Thymus (tissue), 11 donors: ENCODE measurements at regions not wholly inside any gene's neighbourhood (a gene's known extent, or its start where the extent isn't known, plus 50 kb on each side); places are given as distances from the start of the nearest gene placed in this dataset.

Experiments
- DNase-seq, 9 donors: peaks; one replicate each; pipeline ENCODE4 v3.0.0-alpha.2; 2013; ENCODE audit warnings: low spot score in 9 of 9, low read depth in 6 of 9, missing footprints in 1 of 9
- H3K27ac ChIP-seq, 2 donors: one replicate each; pipeline ENCODE4 v1.5.1; 2013; ENCODE audit warnings: control low read depth in 1 of 2, low read depth in 1 of 2, low read length in 1 of 2, mild to moderate bottlenecking in 1 of 2, moderate library complexity in 1 of 2
- H3K27me3 ChIP-seq, 2 donors: one replicate each; pipeline ENCODE4 v1.5.1; 2013; ENCODE audit warnings: low read length in 1 of 2; ENCODE audit not compliant: control insufficient read depth in 2 of 2, insufficient read depth in 1 of 2
- H3K36me3 ChIP-seq, 2 donors: one replicate each; pipeline ENCODE4 v1.5.1; 2013; ENCODE audit warnings: low read length in 1 of 2, mild to moderate bottlenecking in 1 of 2, moderate library complexity in 1 of 2; ENCODE audit not compliant: control insufficient read depth in 2 of 2, insufficient read depth in 2 of 2
- H3K4me1 ChIP-seq, 2 donors: one replicate each; pipeline ENCODE4 v1.5.1; 2013; ENCODE audit warnings: low read length in 2 of 2; ENCODE audit not compliant: control insufficient read depth in 2 of 2, insufficient read depth in 2 of 2
- H3K4me3 ChIP-seq, 2 donors: one replicate each; pipeline ENCODE4 v1.5.1; 2013; ENCODE audit warnings: low read length in 2 of 2, control low read depth in 1 of 2, mild to moderate bottlenecking in 1 of 2
- H3K9me3 ChIP-seq, 2 donors: one replicate each; pipeline ENCODE4 v1.5.1; 2013; ENCODE audit warnings: low read length in 1 of 2, mild to moderate bottlenecking in 1 of 2; ENCODE audit not compliant: control insufficient read depth in 2 of 2, insufficient read depth in 1 of 2
- WGBS: extraction: QIAGEN DNeasy Blood & Tissue Kit; methylation state at CpG from one replicate; pipeline ENCODE4 v1.1.7; 2013; 5-methylcytosine and 5-hydroxymethylcytosine counted together
- donor health status: healthy.

DNA sequence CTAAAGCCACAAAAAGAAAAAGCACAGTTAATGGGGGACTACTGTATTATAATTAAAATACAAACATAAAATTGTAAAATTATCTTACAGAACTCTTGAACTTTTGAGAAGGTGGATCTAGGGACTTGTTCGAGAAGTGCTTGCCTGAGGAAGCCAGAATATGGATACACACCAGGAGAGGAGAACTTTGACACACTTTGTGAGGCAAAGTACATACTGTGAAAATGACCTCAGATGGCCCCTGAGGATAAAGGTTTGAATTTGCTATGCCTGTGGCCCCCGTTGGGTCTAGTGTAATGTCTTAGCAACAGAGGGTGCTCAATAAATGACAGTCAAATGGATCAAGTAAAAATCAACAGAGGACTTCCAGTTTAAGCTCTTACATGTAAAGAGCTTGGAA lies 148.2 kb upstream of the CYP1B1 start:
- Histone ChIP-seq H3K4me3 (no peak overlapping the region), H3K9me3 (no peaks in the 10 kb centered on the region), H3K36me3 (no peaks in the 10 kb centered on the region), H3K27me3 (peaks cover 0 to 8% of the 10 kb centered on the region in 2 donors), H3K4me1 (no peaks in the 10 kb centered on the region), H3K27ac (no peak overlapping the region)
- no peak for DNase-seq
- 94% methylated on average over 2 of the region's 2 CpGs for WGBS

DNA sequence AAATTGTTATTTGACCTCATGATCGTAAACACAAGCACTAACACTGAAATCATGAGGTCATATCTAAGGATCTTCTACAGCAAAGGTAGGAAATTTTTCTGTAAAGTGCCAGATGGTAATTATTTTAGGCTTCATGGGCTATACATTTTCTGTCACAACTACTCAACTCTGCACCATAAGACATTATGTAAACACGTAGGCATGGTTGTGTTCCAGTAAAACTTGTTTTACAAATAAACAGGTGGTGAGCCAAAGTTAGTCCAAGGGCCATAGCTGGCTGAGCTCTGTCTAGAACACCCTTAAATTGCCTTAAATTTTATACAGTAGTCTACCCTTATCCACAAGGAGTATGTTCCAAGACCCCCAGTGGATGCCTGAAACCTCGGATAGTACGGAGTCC lies 147.3 kb upstream of the CYP1B1 start:
- peaks cover 0 to 9% of the 10 kb centered on the region in 2 donors for H3K27me3 ChIP-seq
- 96% methylated on average over 4 of the region's 4 CpGs for WGBS
- no peaks in the 10 kb centered on the region for H3K36me3 ChIP-seq
- no peak overlapping the region for H3K4me3 ChIP-seq
- no peaks in the 10 kb centered on the region for H3K4me1 ChIP-seq
- no peak overlapping the region for H3K27ac ChIP-seq
- H3K9me3 ChIP-seq: no peaks in the 10 kb centered on the region
- DNase-seq: no peak

DNA sequence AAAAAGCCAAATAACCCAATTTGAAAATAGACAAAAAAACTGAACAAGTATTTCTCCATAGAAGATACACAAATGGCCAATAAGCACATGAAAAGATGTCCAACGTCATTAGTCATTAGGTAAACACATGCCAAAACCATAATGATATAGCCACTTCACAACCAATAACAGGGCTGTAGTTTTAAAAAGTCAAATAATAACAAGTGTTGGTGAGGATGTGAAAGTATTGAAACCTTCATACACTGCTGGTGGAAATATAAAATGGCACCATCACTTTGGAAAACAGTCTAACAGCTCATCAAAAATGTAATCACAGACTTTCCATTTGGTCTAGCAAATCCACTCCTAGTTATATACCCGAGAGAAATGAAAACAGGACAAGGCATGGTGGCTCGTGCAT lies 144.2 kb upstream of the CYP1B1 start:
- no peaks in the 10 kb centered on the region for H3K36me3 ChIP-seq
- no peaks in the 10 kb centered on the region for H3K4me1 ChIP-seq
- H3K27ac ChIP-seq: no peak overlapping the region
- no peaks in the 10 kb centered on the region for H3K9me3 ChIP-seq
- H3K27me3 ChIP-seq: peaks cover 0 to 12% of the 10 kb centered on the region in 2 donors
- WGBS: 95% methylated on average over 3 of the region's 3 CpGs
- no peak for DNase-seq
- H3K4me3 ChIP-seq: no peak overlapping the region

DNA sequence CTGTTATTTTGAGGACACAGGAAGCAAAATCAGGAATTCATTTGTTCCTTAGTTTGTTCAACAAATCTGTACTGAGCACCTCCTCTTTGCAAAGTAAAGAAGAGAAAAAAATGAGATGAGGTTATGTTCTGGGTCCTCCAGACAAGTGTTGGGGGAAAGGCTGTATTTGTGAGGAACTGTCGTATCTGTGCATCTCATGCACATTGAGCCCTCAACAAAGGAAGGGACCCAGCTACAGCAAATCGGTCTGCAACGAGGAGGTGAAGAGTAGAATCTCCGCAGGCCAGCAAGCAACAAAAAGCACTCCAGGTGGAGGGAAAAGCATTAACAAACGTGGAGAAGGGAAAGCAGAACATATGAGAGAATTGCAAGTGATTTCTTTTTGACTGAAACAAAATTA lies 143.0 kb upstream of the CYP1B1 start:
- WGBS: 86% methylated on average over 5 of the region's 5 CpGs
- H3K9me3 ChIP-seq: no peaks in the 10 kb centered on the region
- H3K27ac ChIP-seq: no peak overlapping the region
- peaks cover 0 to 6% of the 10 kb centered on the region in 2 donors for H3K27me3 ChIP-seq
- no peak for DNase-seq
- H3K4me3 ChIP-seq: no peak overlapping the region
- H3K36me3 ChIP-seq: no peaks in the 10 kb centered on the region
- H3K4me1 ChIP-seq: no peaks in the 10 kb centered on the region

DNA sequence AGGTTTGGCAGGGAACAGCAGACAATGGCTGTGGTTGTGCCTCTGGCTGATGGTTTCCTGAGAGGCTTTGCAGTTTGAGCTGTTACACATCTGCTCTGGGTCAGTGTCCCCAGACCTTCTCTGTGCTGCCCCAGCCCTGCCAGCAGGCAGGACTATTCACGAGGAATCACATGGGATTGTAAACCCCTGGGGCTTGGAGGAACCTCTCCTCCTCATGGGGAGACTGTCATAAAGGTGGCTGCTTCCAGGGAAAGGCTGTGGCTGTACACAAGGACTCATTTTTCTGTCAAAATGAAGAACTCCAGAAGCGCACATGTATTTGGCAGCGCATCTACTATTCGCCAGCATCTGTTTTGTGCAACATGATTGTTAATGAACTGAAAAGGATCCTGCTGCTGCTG lies 142.6 kb upstream of the CYP1B1 start:
- no peak overlapping the region for H3K4me3 ChIP-seq

DNA sequence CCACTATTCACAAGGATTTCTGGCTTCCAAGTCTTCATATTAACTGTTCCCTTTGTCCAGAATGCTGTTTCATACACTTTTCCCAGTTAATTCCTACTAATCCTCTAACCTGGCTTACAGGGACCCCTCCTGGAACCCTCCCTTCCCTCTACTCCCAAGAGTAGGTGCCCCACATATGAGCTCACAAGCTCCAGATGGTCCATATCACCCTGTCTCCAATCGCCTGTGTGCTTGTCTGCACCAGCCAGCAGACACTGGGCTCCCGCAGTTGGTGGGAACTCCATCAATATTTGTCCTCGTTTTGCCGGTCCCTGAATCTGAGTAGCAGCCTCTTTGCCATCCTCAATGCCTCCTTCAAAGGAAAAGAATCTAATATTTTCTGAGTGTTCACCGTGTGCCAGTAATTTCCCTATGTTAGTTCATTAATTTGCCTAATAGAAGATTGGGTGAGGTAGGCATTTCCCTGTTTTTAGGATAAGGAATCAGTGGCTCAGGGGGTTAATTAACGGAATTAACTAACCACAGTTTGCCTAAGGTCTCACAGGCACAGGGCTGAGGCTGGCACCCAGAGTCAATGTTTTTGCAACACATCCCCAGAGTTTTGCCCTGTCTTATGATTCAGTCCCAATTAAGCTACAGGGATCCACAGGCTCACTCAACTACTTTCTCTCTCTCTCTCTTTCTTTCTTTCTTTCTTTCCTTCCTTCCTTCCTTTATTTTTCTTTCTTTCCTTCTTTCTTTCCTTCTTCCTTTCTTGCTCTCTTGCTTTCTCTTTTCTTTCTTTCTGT lies 141.6 kb upstream of the CYP1B1 start:
- Histone ChIP-seq H3K27me3 (peaks cover 0 to 6% of the 10 kb centered on the region in 2 donors), H3K27ac (no peak overlapping the region), H3K36me3 (no peaks in the 10 kb centered on the region), H3K9me3 (no peaks in the 10 kb centered on the region), H3K4me3 (no peak overlapping the region), H3K4me1 (no peaks in the 10 kb centered on the region)
- 74% methylated on average over 6 of the region's 6 CpGs for WGBS
- DNase-seq: no peak

More for the DNA sequence above, 142.6 kb upstream of the CYP1B1 start:
- no peaks in the 10 kb centered on the region for H3K9me3 ChIP-seq
- no peak overlapping the region for H3K27ac ChIP-seq
- peaks cover 0 to 6% of the 10 kb centered on the region in 2 donors for H3K27me3 ChIP-seq
- 65% methylated on average over 4 of the region's 4 CpGs for WGBS
- H3K4me1 ChIP-seq: no peaks in the 10 kb centered on the region
- DNase-seq: no peak
- no peaks in the 10 kb centered on the region for H3K36me3 ChIP-seq

DNA sequence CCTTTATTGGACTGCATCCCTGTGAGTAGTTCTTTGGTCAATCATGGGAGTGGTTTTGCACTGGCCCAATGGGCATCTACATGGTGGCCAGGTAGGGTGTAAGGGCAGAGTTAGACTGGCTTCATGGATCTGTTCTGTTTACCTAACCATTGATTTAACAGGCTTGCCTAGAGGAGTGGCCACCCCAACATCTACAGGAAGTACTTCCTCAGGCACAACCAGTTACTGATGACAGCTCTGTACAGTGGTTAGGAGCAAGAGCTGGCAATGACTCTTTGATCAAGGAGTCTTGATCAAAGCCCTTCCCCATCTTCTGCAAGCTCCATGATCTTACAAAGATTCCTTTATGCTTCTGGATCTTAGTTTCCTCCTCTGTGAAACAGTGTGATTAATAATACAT lies 140.9 kb upstream of the CYP1B1 start:
- Histone ChIP-seq H3K4me3 (no peak overlapping the region), H3K27me3 (peaks cover 0 to 6% of the 10 kb centered on the region in 2 donors), H3K27ac (no peak overlapping the region), H3K4me1 (no peaks in the 10 kb centered on the region), H3K36me3 (no peaks in the 10 kb centered on the region), H3K9me3 (no peaks in the 10 kb centered on the region)
- no peak for DNase-seq

DNA sequence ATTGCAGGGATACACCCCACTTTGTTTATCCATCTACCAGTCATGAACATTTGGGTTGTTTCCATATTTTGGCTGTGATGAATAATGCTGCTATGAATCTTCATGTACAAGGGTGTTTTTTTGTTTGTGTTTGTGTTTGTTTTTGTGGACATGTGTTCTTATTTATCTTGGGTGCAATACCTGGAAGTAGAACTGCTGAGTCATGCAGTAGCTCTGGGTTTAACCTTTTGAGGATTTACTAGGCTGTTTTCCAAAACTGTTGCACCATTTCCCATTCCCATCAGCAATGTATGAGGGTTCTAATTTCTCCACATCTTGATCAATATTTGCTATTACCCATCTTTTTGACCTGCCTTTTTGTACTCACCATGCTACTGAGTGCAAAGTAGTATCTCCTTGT lies 140.0 kb upstream of the CYP1B1 start:
- H3K4me1 ChIP-seq: no peaks in the 10 kb centered on the region

DNA sequence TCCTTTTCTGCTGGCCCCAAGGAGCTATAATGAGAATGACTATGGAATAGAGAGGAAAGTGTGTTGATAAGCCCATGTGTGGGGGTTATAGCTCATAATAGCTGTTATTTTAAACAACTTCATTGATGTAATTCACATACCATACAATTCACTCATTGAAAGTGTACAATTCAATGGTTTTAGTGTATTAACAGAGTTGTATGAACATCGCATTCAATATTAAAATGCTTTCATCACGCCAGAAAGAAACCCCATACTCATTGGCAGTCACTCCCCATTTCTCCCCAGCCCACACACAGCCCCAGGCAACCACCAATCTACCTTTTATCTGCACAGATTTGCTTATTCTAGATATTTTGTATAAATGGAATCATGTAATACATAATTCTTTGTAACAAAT lies 139.6 kb upstream of the CYP1B1 start:
- DNase-seq: no peak
- 90% methylated on average over 2 of the region's 2 CpGs for WGBS
- Histone ChIP-seq H3K4me3 (no peak overlapping the region), H3K27ac (no peak overlapping the region), H3K36me3 (no peaks in the 10 kb centered on the region), H3K27me3 (peaks cover 0 to 6% of the 10 kb centered on the region in 2 donors), H3K4me1 (no peaks in the 10 kb centered on the region), H3K9me3 (no peaks in the 10 kb centered on the region)

More for the DNA sequence above, 140.0 kb upstream of the CYP1B1 start:
- Histone ChIP-seq H3K9me3 (no peaks in the 10 kb centered on the region), H3K36me3 (no peaks in the 10 kb centered on the region), H3K4me3 (no peak overlapping the region), H3K27ac (no peak overlapping the region), H3K27me3 (peaks cover 0 to 6% of the 10 kb centered on the region in 2 donors)
- no peak for DNase-seq
